ENCODE measurements at regions not wholly inside any gene's neighbourhood (a gene's known extent, or its start where the extent isn't known, plus 50 kb on each side); places are given as distances from the start of the nearest gene placed in this dataset.

DNA sequence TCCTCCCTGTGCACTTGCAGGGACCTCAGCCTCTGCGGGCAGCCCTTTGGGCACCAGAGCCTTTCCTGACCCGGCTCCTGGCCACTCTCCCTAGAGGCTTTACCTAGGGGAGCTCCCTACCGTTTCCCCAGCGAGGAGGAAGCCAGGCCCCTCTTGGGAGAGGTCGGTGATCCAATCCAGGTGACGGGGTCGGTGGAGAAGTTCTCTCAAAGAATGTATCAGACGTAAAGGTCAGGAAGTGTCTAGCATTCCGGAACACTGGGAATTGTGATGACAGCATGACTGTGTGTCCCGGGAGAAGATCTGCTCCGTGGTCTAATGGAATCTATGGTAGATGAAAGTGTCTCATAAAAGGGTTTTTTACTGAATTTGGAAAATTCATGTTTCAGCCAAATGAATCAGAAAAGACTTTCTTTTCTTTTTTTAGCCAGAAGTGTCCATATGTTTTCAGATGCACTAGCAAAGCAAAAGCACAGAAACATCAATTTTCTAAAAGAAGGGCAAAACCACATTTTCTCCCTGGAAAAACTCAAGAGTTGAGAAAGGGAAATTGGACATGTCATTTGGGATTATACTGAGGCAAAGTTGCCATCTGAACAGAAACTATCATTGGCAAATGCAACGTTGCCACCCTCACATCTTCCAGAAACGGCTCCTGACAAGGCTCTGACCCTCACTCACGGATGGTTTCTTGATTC lies 289.4 kb downstream of the THBS2 start:
- TF ChIP-seq, protein P1, sequence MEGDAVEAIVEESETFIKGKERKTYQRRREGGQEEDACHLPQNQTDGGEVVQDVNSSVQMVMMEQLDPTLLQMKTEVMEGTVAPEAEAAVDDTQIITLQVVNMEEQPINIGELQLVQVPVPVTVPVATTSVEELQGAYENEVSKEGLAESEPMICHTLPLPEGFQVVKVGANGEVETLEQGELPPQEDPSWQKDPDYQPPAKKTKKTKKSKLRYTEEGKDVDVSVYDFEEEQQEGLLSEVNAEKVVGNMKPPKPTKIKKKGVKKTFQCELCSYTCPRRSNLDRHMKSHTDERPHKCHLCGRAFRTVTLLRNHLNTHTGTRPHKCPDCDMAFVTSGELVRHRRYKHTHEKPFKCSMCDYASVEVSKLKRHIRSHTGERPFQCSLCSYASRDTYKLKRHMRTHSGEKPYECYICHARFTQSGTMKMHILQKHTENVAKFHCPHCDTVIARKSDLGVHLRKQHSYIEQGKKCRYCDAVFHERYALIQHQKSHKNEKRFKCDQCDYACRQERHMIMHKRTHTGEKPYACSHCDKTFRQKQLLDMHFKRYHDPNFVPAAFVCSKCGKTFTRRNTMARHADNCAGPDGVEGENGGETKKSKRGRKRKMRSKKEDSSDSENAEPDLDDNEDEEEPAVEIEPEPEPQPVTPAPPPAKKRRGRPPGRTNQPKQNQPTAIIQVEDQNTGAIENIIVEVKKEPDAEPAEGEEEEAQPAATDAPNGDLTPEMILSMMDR (IDR thresholded peaks at IDR 0.05): no peak
- no peak for TF ChIP-seq POLR2A (IDR thresholded peaks at IDR 0.05)
